Stomach (tissue), 8 donors: ENCODE measurements at regions not wholly inside any gene's neighbourhood (a gene's known extent, or its start where the extent isn't known, plus 50 kb on each side); places are given as distances from the start of the nearest gene placed in this dataset.

ENCODE experiments used
- DNase-seq, 2 donors: peaks; one replicate each; pipeline versions ENCODE4 v3.0.0 to v3.0.0-alpha.2; 2013 to 2019
- H3K27ac ChIP-seq, 5 donors: fragments of 200-600 bp in 4 of 5; sonication (generic) in 4 of 5; one replicate each; pipeline ENCODE4 v1.5.1; 2013 to 2019; ENCODE audit warnings: mild to moderate bottlenecking in 1 of 5, moderate library complexity in 1 of 5
- H3K27me3 ChIP-seq, 3 donors: fragments of 200-600 bp; sonication (generic); one replicate each; pipeline ENCODE4 v1.5.1; 2017 to 2019; ENCODE audit warnings: mixed run types in 1 of 3
- H3K36me3 ChIP-seq, 4 donors: fragments of 200-600 bp; sonication (generic); 1 replicate in 3 of 4; 2 replicates in 1 of 4; pipeline ENCODE4 v1.5.1; 2016 to 2019
- H3K4me1 ChIP-seq, 4 donors: fragments of 200-600 bp; sonication (generic); one replicate each; pipeline ENCODE4 v1.5.1; 2016 to 2019
- H3K4me3 ChIP-seq, 4 donors: fragments of 200-600 bp; sonication (generic) in 3 of 4; one replicate each; pipeline ENCODE4 v1.5.1; 2016 to 2019; ENCODE audit warnings: mild to moderate bottlenecking in 1 of 4
- H3K9me3 ChIP-seq, 4 donors: fragments of 200-600 bp; sonication (generic); one replicate each; pipeline ENCODE4 v1.5.1; 2016 to 2019
- CTCF ChIP-seq, 7 experiments: fragments of 450-650 bp in 4 of 7; fragments of 200-600 bp in 3 of 7; sonication (generic) in 3 of 7; IDR thresholded peaks; one replicate each; pipeline ENCODE4 v1.5.1; 2016 to 2019; ENCODE audit warnings: antibody characterized with exemption in 7 of 7, control low read depth in 2 of 7, mild to moderate bottlenecking in 1 of 7
- EP300 ChIP-seq: sonication (generic); formaldehyde crosslinking; IDR thresholded peaks from one replicate; pipeline ENCODE4 v1.6.1; 2017; ENCODE audit warnings: antibody characterized with exemption
- POLR2A ChIP-seq, 4 donors: fragments of 450-650 bp; IDR thresholded peaks; one replicate each; pipeline ENCODE4 v1.6.1; 2016; ENCODE audit warnings: antibody characterized with exemption in 4 of 4, control low read depth in 2 of 4, mild to moderate bottlenecking in 1 of 4, moderate library complexity in 1 of 4
- POLR2AphosphoS5 ChIP-seq, 3 donors: sonication (generic); formaldehyde crosslinking; IDR thresholded peaks; one replicate each; pipeline ENCODE4 v1.6.1; 2016; ENCODE audit warnings: antibody characterized with exemption in 3 of 3
- WGBS, 5 donors: extraction: QIAGEN DNeasy Blood & Tissue Kit in 3 of 5; methylation state at CpG; one replicate each; pipeline versions ENCODE4 v1.1.5 to v1.1.7; 2013 to 2018; 5-methylcytosine and 5-hydroxymethylcytosine counted together
- intact Hi-C: fragments of 100-400 bp; cut with DNase I; formaldehyde crosslinking; loops from one replicate; pipeline ENCODE4 v1.15.1; 2023; ENCODE audit warnings: low total_unique reads
- donor health status: healthy with polysubstance abuse.
- donor health status: Bipolar disorder and iron deficiency.
- donor health status: healthy.

GRCh38 chr3:147313513-147313912 lies 92.8 kb downstream of the ZIC4 start:
- H3K27me3 ChIP-seq = no peaks in the 10 kb centered on the region
- no peaks in the 10 kb centered on the region for H3K4me1 ChIP-seq
- TF ChIP-seq POLR2AphosphoS5 (IDR thresholded peaks at IDR 0.05) = no peak
- TF ChIP-seq POLR2A (IDR thresholded peaks at IDR 0.05) = no peak
- TF ChIP-seq EP300 = no peak
- no peak for TF ChIP-seq CTCF (IDR thresholded peaks at IDR 0.05)
- no peak overlapping the region for H3K4me3 ChIP-seq
- H3K9me3 ChIP-seq = peaks cover 0 to 6% (median 2%) of the 10 kb centered on the region in 4 donors
- no peaks in the 10 kb centered on the region for H3K36me3 ChIP-seq
- no peak for DNase-seq
- 52 to 78% (median 63%) methylated on average over 1 of the region's 1 CpG for WGBS, 5 donors
- no peak overlapping the region for H3K27ac ChIP-seq
- intact Hi-C loops = no loop called here

- no peaks in the 10 kb centered on the region for H3K27me3 ChIP-seq
- no peak overlapping the region for H3K27ac ChIP-seq
- H3K9me3 ChIP-seq = peaks cover 0 to 6% (median 2%) of the 10 kb centered on the region in 4 donors
- no peaks in the 10 kb centered on the region for H3K36me3 ChIP-seq
- H3K4me3 ChIP-seq = no peak overlapping the region
- H3K4me1 ChIP-seq = no peaks in the 10 kb centered on the region
- WGBS, 5 donors = 23 to 35% (median 33%) methylated on average over 2 of the region's 2 CpGs
- no peak for DNase-seq
- TF ChIP-seq CTCF (IDR thresholded peaks at IDR 0.05) (no peak), POLR2A (IDR thresholded peaks at IDR 0.05) (no peak), POLR2AphosphoS5 (IDR thresholded peaks at IDR 0.05) (no peak), EP300 (no peak)
- intact Hi-C loops = no loop called here
Measured at GRCh38 chr3:147312786-147313280, 93.5 kb downstream of the ZIC4 start.

- no peak for TF ChIP-seq POLR2AphosphoS5 (IDR thresholded peaks at IDR 0.05)
- TF ChIP-seq CTCF (IDR thresholded peaks at IDR 0.05) = no peak
- no peak for TF ChIP-seq POLR2A (IDR thresholded peaks at IDR 0.05)
- Histone ChIP-seq H3K27ac (no peak overlapping the region), H3K4me3 (no peak overlapping the region), H3K9me3 (no peaks in the 10 kb centered on the region), H3K27me3 (no peaks in the 10 kb centered on the region), H3K36me3 (no peaks in the 10 kb centered on the region), H3K4me1 (no peaks in the 10 kb centered on the region)
- intact Hi-C loops = no loop called here
- WGBS, 5 donors = 36 to 54% (median 47%) methylated on average over 2 of the region's 2 CpGs
- DNase-seq = no peak
Measured at GRCh38 chr3:147311716-147312115, 94.6 kb downstream of the ZIC4 start.

GRCh38 chr3:147305533-147306250 lies 100.7 kb downstream of the ZIC4 start:
- H3K27ac ChIP-seq = no peak overlapping the region
- no peaks in the 10 kb centered on the region for H3K27me3 ChIP-seq
- no peak for DNase-seq
- no peaks in the 10 kb centered on the region for H3K4me1 ChIP-seq
- no peak overlapping the region for H3K4me3 ChIP-seq
- intact Hi-C loops = no loop called here
- H3K36me3 ChIP-seq = no peaks in the 10 kb centered on the region
- no peak for TF ChIP-seq CTCF (IDR thresholded peaks at IDR 0.05)
- no peak for TF ChIP-seq EP300
- no peak for TF ChIP-seq POLR2A (IDR thresholded peaks at IDR 0.05)
- no peak for TF ChIP-seq POLR2AphosphoS5 (IDR thresholded peaks at IDR 0.05)
- peaks cover 0 to 11% (median 0%) of the 10 kb centered on the region in 4 donors for H3K9me3 ChIP-seq
